HG03095 (cell line): ENCODE measurements at regions not wholly inside any gene's neighbourhood (a gene's known extent, or its start where the extent isn't known, plus 50 kb on each side); places are given as distances from the start of the nearest gene placed in this dataset.

Source experiments
- ATAC-seq: cut with Tn5 transposase; IDR thresholded peaks from one replicate; pipeline ENCODE4 v1.9.1; 2021; ENCODE audit warnings: moderate library complexity; ENCODE audit not compliant: unreplicated experiment

GRCh38 chr13:22369840-22370239 is 699.0 kb downstream of the FGF9 start:
- ATAC-seq = no peak

DNA sequence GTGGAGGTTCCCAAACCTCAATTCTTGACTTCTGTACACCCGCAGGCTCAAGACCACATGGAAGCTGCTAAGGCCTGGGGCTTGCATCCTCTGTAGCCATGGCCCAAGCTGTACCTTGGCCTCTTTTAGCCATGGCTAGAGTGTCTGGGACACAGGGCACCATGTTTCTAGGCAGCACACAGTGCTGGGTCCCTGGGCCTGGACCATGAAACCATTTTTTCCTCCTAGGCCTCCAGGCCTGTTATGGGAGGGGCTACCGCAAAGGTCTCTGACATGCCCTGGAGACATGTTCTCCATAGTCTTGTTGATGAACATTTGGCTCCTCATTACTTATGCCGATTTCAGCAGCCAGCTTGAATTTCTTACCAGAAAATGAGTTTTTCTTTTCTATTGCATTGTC is 701.4 kb downstream of the FGF9 start:
- no peak for ATAC-seq

GRCh38 chr13:22375151-22375550 is 704.3 kb downstream of the FGF9 start:
- no peak for ATAC-seq

DNA sequence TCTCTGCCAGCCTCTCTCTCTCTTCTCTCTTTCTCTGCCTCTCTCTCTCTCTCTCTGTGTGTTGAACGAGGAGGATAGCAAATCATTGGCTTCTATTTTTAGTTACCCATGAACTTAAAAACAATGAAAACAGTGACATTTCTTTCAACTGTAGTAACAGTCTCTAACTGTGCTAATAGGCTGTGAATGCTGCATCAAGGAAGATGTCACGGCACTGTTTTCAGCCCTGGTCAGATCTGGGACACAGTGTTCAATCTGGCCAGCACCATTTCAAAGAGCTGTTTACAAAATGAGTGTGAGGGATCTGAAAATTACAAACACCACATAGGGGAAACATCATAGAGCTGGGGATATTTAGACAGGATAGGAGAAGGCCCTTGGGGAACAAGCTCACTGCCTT is 717.0 kb downstream of the FGF9 start:
- no peak for ATAC-seq

DNA sequence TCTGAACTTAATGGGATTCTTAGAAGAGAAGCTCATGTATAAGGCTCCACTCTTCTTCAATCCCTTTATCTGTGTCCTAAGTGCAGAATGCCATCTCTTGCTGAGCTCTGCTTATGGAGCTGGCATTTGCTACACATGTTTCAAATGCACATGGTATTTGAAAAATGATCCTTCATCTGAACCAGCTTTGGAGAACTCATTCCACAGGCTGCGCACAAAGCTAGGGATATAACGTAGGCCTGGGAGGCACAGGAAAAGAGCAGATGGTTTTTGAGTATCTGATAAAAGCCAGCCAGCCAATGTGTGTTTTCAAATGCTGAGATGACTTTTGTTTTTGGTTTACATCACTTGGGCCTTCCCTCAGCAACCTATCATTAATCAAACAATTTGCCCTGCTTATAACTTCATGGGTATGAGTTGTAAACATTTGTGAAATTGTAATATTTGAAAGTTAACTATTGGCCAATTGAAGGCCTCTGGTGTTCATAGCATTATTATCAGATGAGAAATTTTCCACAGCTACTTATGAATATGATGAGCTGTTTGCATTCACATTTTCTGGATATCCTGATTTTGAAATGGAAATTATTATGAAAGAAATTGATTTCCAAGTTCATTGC is 729.0 kb downstream of the FGF9 start:
- ATAC-seq = no peak

GRCh38 chr13:22402682-22403081 is 731.8 kb downstream of the FGF9 start:
- ATAC-seq = no peak

- ATAC-seq = no peak
Measured at GRCh38 chr13:22403144-22403543, 732.3 kb downstream of the FGF9 start.

DNA sequence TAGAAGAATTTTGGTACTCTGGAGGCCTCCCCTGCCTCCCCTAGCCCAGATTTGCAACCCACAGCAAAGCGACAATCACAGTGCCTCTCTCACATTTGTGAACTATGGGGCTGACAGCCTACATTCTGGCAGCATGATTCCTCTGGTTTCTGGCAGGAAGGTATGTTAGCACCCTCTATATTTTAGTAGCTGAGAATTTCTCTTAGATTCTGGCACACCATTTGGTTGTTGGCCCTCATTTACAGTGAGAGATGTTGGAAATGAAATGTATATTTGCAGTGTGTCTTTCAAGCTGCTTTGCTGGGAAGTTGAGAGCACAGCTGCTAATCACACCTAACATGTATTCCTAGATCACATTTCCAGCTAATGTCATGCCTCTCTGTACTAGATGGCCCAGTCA is 735.0 kb downstream of the FGF9 start:
- no peak for ATAC-seq

- ATAC-seq = no peak
Measured at GRCh38 chr13:22412452-22412851, 741.6 kb downstream of the FGF9 start.

DNA sequence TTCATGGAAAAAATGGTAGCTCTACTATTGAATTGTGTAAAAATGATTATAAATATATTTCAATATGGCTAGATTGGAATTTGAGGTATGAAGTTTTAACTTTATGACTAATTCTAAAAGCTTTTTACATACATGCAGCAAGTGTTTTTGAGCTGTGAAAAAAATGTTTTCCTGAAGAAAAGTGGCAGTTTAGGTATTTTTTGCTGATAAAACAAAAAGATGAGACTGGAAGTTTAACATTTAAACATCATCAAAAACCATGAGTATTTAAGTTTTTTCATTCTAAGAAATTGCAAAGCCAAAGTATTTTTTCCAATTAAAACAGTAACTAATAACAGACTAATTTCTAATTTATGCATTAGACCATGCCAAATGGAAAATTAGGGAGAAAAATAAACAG is 751.1 kb downstream of the FGF9 start:
- ATAC-seq = no peak

GRCh38 chr13:22422712-22423111 is 751.8 kb downstream of the FGF9 start:
- ATAC-seq = no peak

DNA sequence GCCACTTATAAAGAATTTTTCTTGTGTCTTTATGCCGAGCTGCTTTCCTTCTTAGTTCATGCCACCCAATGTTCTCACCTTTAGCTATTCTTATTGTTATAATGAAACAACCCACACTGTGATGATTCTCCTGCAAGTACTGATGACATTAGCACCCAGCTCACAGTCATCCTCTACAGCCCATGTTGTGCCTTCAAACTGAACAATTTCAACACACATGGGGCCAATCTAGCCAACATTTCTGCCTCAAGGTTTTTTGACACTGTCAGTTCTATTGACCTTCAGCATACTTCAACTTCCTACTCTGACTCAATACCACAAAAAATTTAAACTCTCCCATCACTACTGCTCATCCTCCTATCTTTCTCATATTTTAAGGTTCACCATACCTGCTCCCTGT is 752.4 kb downstream of the FGF9 start:
- no peak for ATAC-seq

DNA sequence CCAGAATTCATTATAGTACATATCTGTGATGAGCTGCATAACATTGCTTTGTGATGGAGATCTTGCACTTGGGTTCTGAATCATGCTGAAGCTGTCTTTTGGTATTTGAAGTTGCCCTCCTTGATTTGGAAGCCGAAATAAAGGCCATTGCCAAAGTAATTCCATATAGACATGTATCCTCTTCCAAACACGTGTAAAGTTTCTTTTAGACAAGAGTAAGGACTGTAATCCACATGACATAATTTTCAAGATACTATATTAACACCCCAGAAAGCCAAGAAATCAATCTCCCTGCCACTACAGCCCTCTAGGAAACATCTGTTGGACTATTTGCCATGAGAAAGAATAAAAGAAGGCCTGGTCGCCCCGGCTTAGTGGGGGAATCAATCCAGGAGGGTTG is 754.2 kb downstream of the FGF9 start:
- no peak for ATAC-seq

- no peak for ATAC-seq
Measured at GRCh38 chr13:22427066-22427465, 753.7 kb upstream of the SGCG start.

GRCh38 chr13:22427783-22428182 is 753.0 kb upstream of the SGCG start:
- ATAC-seq = no peak

- ATAC-seq = no peak
Measured at GRCh38 chr13:22428188-22428828, 752.5 kb upstream of the SGCG start.

DNA sequence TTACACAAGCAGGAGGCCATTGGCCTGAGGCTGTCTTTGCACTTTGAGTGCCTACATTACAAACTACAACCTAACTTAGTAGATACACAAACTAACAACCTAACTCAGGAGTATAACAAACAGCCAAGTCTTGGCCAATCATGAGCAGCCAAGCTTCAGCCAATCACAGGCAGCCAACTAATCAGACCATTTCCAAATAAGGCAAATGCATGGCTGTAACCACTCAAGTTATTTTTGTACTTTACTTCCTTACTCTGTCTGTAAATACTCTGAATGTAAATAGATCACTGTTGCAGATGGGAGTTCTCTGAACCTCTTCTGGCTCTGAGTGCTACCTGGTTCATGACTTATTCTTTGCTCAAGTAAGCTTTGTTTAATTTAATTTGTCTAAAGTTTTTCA is 748.1 kb upstream of the SGCG start:
- no peak for ATAC-seq

DNA sequence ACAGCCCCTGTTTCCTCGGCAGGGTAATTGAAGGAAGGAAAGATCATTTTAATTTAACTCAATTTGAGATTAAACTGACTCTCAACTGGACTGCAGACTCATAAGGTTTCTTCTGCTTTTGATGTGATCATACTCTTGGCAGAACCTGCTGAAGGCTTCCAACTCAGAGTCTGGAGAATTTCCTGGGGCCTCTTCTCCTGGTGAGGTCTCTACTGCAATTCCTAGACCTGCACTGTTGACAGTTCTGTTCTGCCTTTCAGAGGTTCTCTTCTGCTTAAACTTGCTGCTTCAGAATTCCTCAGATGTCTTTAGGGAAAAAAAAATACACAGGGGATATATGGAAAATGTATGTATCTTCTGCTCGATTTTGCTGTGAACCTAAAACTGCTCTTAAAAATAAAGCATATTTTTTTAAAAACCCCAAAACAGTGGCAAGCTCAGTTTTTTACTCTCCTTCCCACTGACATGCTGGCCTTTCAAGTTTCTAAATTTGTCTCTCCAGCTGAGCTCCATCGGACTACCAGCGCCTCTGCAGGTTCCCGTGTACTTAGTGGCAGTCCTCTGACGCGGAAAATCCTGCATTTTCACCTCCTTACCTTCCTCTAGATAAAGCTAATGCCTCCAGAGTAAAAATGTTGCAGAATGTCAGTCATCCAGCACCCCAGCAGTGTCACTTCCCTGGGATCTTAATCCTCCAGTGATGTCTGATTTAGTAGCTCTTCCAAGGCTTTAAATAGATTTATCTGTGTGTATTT is 733.5 kb upstream of the SGCG start:
- no peak for ATAC-seq

DNA sequence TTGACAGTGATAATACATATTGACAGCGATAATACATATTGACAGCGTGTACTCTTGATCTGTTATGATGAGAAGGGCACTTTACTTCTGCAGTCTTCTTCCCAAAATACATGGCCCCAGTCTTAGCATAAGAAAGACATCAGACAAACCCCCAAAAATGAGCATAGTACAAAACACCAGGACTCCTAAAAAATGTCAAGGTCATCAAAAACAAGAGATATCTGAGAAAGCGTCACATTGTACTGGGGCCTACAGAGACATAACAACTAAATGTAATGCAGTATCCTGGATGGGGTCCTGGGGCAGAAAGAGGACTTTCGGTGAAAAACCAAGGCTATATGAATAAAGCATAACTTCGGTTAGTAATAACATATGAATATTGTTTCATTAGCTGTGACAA is 731.5 kb upstream of the SGCG start:
- no peak for ATAC-seq

DNA sequence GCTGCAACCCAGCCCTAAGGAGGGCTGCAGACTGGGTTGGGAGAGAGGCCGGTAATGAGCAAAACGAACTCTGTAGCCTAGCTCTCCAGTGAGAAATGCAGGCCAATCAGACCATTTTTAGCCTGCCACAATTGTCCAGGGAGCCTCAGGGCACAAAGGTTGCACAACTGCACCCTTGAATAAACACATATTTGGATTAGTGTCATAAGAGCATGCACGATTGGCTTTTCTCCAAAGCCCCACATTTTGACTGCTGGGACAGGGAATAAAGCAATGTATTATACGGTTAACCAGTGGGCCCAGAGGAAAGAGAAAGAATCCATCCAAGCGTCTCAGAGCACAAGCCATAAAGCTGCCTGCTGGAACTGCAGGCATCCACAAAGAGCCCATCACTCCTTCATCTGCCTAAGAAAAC is 729.4 kb upstream of the SGCG start:
- ATAC-seq = no peak

DNA sequence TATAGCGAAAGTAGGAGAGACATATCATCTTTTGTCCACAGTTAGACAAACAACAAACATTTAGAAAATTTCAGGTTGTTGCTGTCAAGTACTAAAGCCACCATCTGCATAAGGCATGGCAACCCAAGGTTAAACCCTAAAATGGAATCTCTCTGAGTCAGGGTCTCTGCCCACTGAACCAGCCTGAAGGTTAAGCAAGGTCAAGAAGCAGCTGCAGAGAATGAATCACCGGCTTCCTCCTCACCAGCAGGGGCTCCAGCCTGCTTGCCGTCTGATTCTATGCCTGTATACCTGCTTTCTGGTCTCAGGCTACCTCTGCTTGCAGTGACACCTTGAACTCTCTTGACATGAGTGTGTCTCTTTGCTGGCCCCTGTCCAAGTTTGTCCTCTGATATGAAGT is 726.2 kb upstream of the SGCG start:
- no peak for ATAC-seq

GRCh38 chr13:22455036-22455435 is 725.7 kb upstream of the SGCG start:
- no peak for ATAC-seq
